ENCODE measurements at regions not wholly inside any gene's neighbourhood (a gene's known extent, or its start where the extent isn't known, plus 50 kb on each side); places are given as distances from the start of the nearest gene placed in this dataset.
"Not testable (repeated sequence)": the region's sequence is repeated elsewhere in the genome, so short reads cannot be mapped to it uniquely, and the experiment has no call there.

- DNase-seq = no peak
These were observed 256.3 kb downstream of the CD83 start for GRCh38 chr6:14373648-14374437.

GRCh38 chr6:14375930-14376329 is 258.4 kb downstream of the CD83 start:
- DNase-seq = no peak

GRCh38 chr6:14379568-14379967 is 262.0 kb downstream of the CD83 start:
- no peak for DNase-seq

- no peak for DNase-seq
These were observed 262.7 kb downstream of the CD83 start for GRCh38 chr6:14380086-14380820.

GRCh38 chr6:14380901-14381828 is 263.6 kb downstream of the CD83 start:
- DNase-seq = no peak

- no peak for DNase-seq
These were observed 264.5 kb downstream of the CD83 start for GRCh38 chr6:14381829-14382677.

GRCh38 chr6:14382678-14383236 is 265.2 kb downstream of the CD83 start:
- DNase-seq = no peak

- DNase-seq = no peak
These were observed 266.0 kb downstream of the CD83 start for GRCh38 chr6:14383393-14384174.

- DNase-seq = no peak
These were observed 266.8 kb downstream of the CD83 start for GRCh38 chr6:14384175-14384949.

GRCh38 chr6:14386263-14386662 is 268.7 kb downstream of the CD83 start:
- no peak for DNase-seq

- DNase-seq = no peak
These were observed 269.1 kb downstream of the CD83 start for GRCh38 chr6:14386668-14387067.

- no peak for DNase-seq
These were observed 270.8 kb downstream of the CD83 start for GRCh38 chr6:14388371-14388770.

- DNase-seq = not testable (repeated sequence)
These were observed 272.2 kb downstream of the CD83 start for GRCh38 chr6:14389776-14390175.

- DNase-seq = no peak
These were observed 273.2 kb downstream of the CD83 start for GRCh38 chr6:14390805-14391204.

- no peak for DNase-seq
These were observed 276.3 kb downstream of the CD83 start for GRCh38 chr6:14393910-14394309.

- DNase-seq = no peak
These were observed 278.8 kb downstream of the CD83 start for GRCh38 chr6:14396392-14396791.

- no peak for DNase-seq
These were observed 279.4 kb downstream of the CD83 start for GRCh38 chr6:14396826-14397517.

- DNase-seq = no peak
These were observed 279.9 kb downstream of the CD83 start for GRCh38 chr6:14397518-14397901.

- DNase-seq = no peak
These were observed 281.4 kb downstream of the CD83 start for GRCh38 chr6:14398953-14399352.
